ENCODE measurements at regions not wholly inside any gene's neighbourhood (a gene's known extent, or its start where the extent isn't known, plus 50 kb on each side); places are given as distances from the start of the nearest gene placed in this dataset.

- Mint-ChIP-seq H3K9me3 (peaks cover 5 to 10% of the 10 kb centered on the region in 2 donors), H3K27ac (no peak overlapping the region), H3K4me3 (no peak overlapping the region), H3K36me3 (no peaks in the 10 kb centered on the region), H3K27me3 (ENCODE audit: low read depth in 2 of 2) (no peaks in the 10 kb centered on the region), H3K4me1 (no peaks in the 10 kb centered on the region)
- H3K27ac ChIP-seq (ENCODE audit: low read length): no peak overlapping the region
- no peaks in the 10 kb centered on the region for H3K4me1 ChIP-seq (ENCODE audit: control insufficient read depth, insufficient read depth, low read length)
- H3K4me3 ChIP-seq (ENCODE audit: low read length): no peak overlapping the region
- ATAC-seq (no peak), DNase-seq (no peak)
- H3K9me3 ChIP-seq (ENCODE audit: control insufficient read depth, insufficient read depth, low read length): no peaks in the 10 kb centered on the region
- no peak for TF ChIP-seq CTCF (IDR thresholded peaks at IDR 0.05)
- no peaks in the 10 kb centered on the region for H3K36me3 ChIP-seq (ENCODE audit: control insufficient read depth, insufficient read depth, low read length)
- intact Hi-C loops (cut with micrococcal nuclease): no loop called here
- H3K27me3 ChIP-seq (ENCODE audit: control insufficient read depth, insufficient read depth, low read length): no peaks in the 10 kb centered on the region
- WGBS (ENCODE audit: insufficient coverage): 93% methylated on average over 3 of the region's 4 CpGs
Observed at GRCh38 chr1:191959856-191960255, 198.4 kb upstream of the RGS18 start.

DNA sequence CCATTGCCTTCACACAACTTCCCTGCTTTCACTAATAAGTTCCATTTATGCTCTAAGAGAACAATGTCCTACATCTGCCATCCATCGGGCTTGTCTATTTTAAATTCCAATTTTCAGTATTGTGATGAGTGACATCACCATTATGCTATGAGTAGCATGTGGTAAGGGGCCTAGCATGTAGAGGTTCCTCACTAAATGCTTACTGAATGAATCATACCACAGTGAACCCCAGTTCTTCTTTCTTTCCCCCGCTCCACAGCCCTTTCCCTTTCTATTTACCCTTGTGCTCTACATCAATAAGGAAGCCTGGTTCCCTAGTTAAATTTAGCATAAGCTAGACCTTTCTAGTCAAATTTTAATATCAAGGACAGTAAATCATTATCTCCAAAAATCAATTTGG is 195.0 kb upstream of the RGS18 start:
- Mint-ChIP-seq H3K4me1 (no peaks in the 10 kb centered on the region), H3K36me3 (no peaks in the 10 kb centered on the region), H3K27ac (no peak overlapping the region), H3K4me3 (no peak overlapping the region), H3K27me3 (ENCODE audit: low read depth in 2 of 2) (no peaks in the 10 kb centered on the region), H3K9me3 (peaks cover 5 to 10% of the 10 kb centered on the region in 2 donors)
- no peak for TF ChIP-seq CTCF (IDR thresholded peaks at IDR 0.05)
- ATAC-seq (no peak), DNase-seq (no peak)
- Histone ChIP-seq H3K4me3 (ENCODE audit: low read length) (no peak overlapping the region), H3K4me1 (ENCODE audit: control insufficient read depth, insufficient read depth, low read length) (no peaks in the 10 kb centered on the region), H3K27ac (ENCODE audit: low read length) (no peak overlapping the region), H3K36me3 (ENCODE audit: control insufficient read depth, insufficient read depth, low read length) (no peaks in the 10 kb centered on the region), H3K27me3 (ENCODE audit: control insufficient read depth, insufficient read depth, low read length) (no peaks in the 10 kb centered on the region), H3K9me3 (ENCODE audit: control insufficient read depth, insufficient read depth, low read length) (no peaks in the 10 kb centered on the region)
- WGBS (ENCODE audit: insufficient coverage): 36% methylated on average over 1 of the region's 2 CpGs
- intact Hi-C loops (cut with micrococcal nuclease): no loop called here

DNA sequence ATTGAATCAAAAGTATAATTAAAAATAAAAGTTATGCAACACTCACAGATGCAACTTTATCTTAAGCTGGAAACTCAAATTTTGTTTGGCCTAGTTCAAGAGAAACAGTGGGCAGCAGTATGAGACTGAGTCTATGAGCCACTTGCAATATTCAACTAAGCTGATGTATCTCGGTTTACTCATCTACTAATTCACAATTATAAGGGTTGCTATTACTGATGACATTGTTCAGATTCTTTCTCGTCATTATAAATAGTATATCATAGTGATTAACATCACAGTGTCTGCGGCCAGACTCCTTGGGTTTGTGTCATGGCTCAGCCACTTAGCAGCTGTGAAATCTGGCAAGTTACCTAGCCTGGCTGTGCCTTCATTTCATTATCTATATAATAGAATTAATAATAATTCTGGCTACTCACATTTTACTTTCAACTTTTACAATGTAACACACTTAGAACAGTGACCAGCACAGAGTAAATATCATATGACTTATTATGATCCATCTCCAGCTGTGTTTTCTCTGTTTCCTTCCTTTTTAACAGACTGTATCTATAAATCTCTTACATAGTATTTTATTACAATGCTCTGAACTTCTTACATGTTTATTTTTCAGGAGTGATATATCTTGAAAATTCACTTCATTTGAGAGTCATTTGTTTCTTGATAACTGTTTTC is 194.3 kb upstream of the RGS18 start:
- Histone ChIP-seq H3K4me1 (ENCODE audit: control insufficient read depth, insufficient read depth, low read length) (no peaks in the 10 kb centered on the region), H3K27ac (ENCODE audit: low read length) (no peak overlapping the region), H3K36me3 (ENCODE audit: control insufficient read depth, insufficient read depth, low read length) (no peaks in the 10 kb centered on the region), H3K4me3 (ENCODE audit: low read length) (no peak overlapping the region), H3K9me3 (ENCODE audit: control insufficient read depth, insufficient read depth, low read length) (no peaks in the 10 kb centered on the region), H3K27me3 (ENCODE audit: control insufficient read depth, insufficient read depth, low read length) (no peaks in the 10 kb centered on the region)
- ATAC-seq (no peak), DNase-seq (no peak)
- WGBS (ENCODE audit: insufficient coverage): no CpG with 5 or more reads among the region's 3 CpGs
- Mint-ChIP-seq H3K4me3 (no peak overlapping the region), H3K27me3 (ENCODE audit: low read depth in 2 of 2) (no peaks in the 10 kb centered on the region), H3K9me3 (peaks cover 5 to 8% of the 10 kb centered on the region in 2 donors), H3K36me3 (no peaks in the 10 kb centered on the region), H3K27ac (no peak overlapping the region), H3K4me1 (no peaks in the 10 kb centered on the region)
- no peak for TF ChIP-seq CTCF (IDR thresholded peaks at IDR 0.05)
- intact Hi-C loops (cut with micrococcal nuclease): no loop called here

DNA sequence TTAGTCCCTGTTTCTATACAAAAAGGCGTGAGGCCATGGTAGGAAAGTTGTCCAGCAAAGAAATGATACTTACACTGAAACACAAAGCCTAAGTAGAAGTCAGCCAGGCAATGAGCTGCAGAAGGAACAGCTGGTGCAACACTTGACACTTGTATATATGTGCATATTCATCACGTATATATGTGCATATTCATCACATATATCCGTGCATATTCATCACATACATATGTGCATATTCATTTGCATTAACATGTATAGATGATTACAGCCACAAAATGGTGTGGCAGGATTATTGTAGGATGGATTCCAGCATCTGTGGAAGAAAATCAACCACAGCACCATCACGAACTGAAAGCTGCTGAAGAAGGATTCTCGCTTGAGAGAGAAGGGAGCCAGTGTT is 189.0 kb upstream of the RGS18 start:
- Histone ChIP-seq H3K27ac (ENCODE audit: low read length) (no peak overlapping the region), H3K4me3 (ENCODE audit: low read length) (no peak overlapping the region), H3K4me1 (ENCODE audit: control insufficient read depth, insufficient read depth, low read length) (no peaks in the 10 kb centered on the region), H3K36me3 (ENCODE audit: control insufficient read depth, insufficient read depth, low read length) (no peaks in the 10 kb centered on the region), H3K9me3 (ENCODE audit: control insufficient read depth, insufficient read depth, low read length) (peaks cover 2% of the 10 kb centered on the region), H3K27me3 (ENCODE audit: control insufficient read depth, insufficient read depth, low read length) (no peaks in the 10 kb centered on the region)
- DNase-seq (no peak), ATAC-seq (no peak)
- Mint-ChIP-seq H3K27ac (no peak overlapping the region), H3K4me3 (no peak overlapping the region), H3K9me3 (peaks cover 6 to 7% of the 10 kb centered on the region in 2 donors), H3K4me1 (no peaks in the 10 kb centered on the region), H3K36me3 (no peaks in the 10 kb centered on the region), H3K27me3 (ENCODE audit: low read depth in 2 of 2) (no peaks in the 10 kb centered on the region)
- intact Hi-C loops (cut with micrococcal nuclease): no loop called here
- TF ChIP-seq CTCF (IDR thresholded peaks at IDR 0.05): no peak
- WGBS (ENCODE audit: insufficient coverage): 79% methylated on average over 4 of the region's 5 CpGs

Measured in natural killer cell (primary cell).